ENCODE measurements at regions not wholly inside any gene's neighbourhood (a gene's known extent, or its start where the extent isn't known, plus 50 kb on each side); places are given as distances from the start of the nearest gene placed in this dataset.

GRCh38 chr9:1871626-1872419 lies 143.3 kb upstream of the SMARCA2 start:
- peak; percentile 16 for DNase-seq (ENCODE audit: low read depth)
- TF ChIP-seq CTCF (IDR thresholded peaks at IDR 0.05; ENCODE audit: insufficient read depth, low read depth, low read length, missing control alignments) = no peak
- no peak overlapping the region for H3K4me3 ChIP-seq (ENCODE audit: low read depth, low read length)

DNA sequence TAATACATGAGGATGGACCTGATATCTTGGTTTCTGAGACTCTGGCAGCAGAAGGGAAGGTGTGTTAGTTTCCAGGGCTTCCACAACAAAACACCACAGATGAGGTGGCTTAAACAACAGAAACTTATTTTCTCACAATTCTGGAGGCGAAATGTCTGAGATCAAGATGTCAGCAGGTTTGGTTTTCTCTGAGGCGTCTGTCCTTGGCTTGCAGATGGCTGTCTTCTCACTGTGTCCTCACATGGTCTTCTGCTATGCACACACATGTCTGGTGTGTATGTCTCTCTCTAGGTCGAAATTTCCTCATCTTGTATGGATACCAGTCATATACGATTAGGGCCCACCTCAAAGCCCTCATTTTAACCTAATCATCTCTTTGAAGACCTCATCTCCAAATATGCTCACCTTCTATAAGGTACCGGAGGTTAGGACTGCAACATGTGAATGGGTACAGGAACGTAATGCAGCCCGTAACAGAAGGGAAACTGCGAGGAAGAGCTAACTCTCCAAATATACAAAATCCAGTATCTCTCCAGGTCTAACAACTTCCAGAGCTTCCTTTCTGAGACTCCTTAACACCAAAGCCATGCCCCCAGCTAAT lies 139.8 kb upstream of the SMARCA2 start:
- peak overlapping the region; percentile 58 for H3K4me3 ChIP-seq (ENCODE audit: low read depth, low read length)
- peak; percentile 74 for DNase-seq (ENCODE audit: low read depth)

DNA sequence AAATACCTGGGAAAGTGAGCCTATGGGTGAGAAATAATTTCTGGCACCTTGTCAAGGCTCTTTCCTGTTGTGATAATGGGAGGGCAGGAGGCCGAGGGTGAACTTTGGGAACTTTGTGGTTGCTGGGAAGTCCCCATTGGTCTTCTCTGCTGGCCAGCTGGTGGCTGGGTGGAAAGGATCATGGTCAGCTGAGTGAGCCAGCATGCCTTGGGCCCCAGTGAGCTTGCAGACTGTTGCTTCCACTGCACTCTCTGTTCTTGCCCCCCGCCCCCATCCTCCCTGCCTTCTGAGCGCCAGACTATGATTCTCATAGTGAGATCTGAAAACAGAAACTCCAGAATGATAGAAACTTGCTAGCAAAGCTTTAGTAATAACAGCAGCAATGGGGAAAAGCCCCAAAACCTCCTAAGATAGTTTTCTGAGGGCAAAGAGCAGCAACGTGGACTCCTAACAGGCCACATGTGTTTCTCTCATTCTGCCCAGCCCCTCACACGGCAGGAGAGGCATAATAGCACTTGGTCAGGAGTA lies 139.2 kb upstream of the SMARCA2 start:
- DNase-seq (ENCODE audit: low read depth) = peak; percentile 98

More for the DNA sequence above, 139.8 kb upstream of the SMARCA2 start:
- no peak for TF ChIP-seq CTCF (IDR thresholded peaks at IDR 0.05; ENCODE audit: insufficient read depth, low read depth, low read length, missing control alignments)

DNA sequence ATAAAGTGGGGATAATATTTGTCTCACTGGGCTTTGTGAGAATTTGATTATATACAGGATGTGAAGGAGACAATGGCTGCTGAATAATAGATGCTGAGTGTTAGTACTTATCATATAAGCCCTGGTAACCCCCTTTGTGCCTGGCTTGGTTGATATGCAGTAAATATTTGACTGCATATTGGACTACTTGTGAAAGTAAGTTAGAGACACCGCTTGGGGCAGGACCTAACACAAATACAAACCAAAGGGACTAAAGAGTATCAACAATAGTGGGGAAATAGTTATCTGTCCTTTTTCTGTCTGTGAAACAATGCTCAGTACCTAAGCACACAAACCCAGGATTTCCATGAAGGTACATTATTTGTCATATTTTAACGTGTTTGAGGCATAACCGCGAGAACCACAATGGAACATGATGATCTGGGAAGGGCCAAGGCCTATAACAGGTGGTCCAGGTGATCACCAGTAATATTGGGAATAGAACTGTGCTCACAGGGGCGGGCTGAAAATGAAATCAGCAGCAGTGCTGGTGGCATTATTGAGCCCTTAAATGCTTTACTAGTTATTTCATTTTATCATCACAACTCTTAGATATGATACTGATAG lies 138.2 kb upstream of the SMARCA2 start:
- peak; percentile 84 for DNase-seq (ENCODE audit: low read depth)
- peak overlapping the region; percentile 38 for H3K4me3 ChIP-seq (ENCODE audit: low read depth, low read length)
- TF ChIP-seq CTCF (IDR thresholded peaks at IDR 0.05; ENCODE audit: insufficient read depth, low read depth, low read length, missing control alignments) = no peak

More for the DNA sequence above, 139.2 kb upstream of the SMARCA2 start:
- no peak for TF ChIP-seq CTCF (IDR thresholded peaks at IDR 0.05; ENCODE audit: insufficient read depth, low read depth, low read length, missing control alignments)
- peak overlapping the region; percentile 58 for H3K4me3 ChIP-seq (ENCODE audit: low read depth, low read length)

- no peak for TF ChIP-seq CTCF (IDR thresholded peaks at IDR 0.05; ENCODE audit: insufficient read depth, low read depth, low read length, missing control alignments)
- peak overlapping the region; percentile 21; the same call in 1 of the 2 replicates for H3K4me3 ChIP-seq (ENCODE audit: low read depth, low read length)
- DNase-seq (ENCODE audit: low read depth) = peak; percentile 31
Observed at GRCh38 chr9:1877951-1878350, 137.2 kb upstream of the SMARCA2 start.

GRCh38 chr9:1878811-1879210 lies 136.3 kb upstream of the SMARCA2 start:
- DNase-seq (ENCODE audit: low read depth) = peak; percentile 42
- no peak for TF ChIP-seq CTCF (IDR thresholded peaks at IDR 0.05; ENCODE audit: insufficient read depth, low read depth, low read length, missing control alignments)
- H3K4me3 ChIP-seq (ENCODE audit: low read depth, low read length) = peak overlapping the region; percentile 50
